Omental fat pad (tissue), 3 donors: ENCODE measurements at regions not wholly inside any gene's neighbourhood (a gene's known extent, or its start where the extent isn't known, plus 50 kb on each side); places are given as distances from the start of the nearest gene placed in this dataset.

Source experiments
- ATAC-seq: fragments of 150-250 bp; one replicate; pipeline ENCODE4 v1.9.1; 2016; ENCODE audit warnings: mild to moderate bottlenecking, moderate library complexity; ENCODE audit not compliant: low FRiP score
- DNase-seq: peaks from one replicate; pipeline ENCODE4 v3.0.0-alpha.2; 2019; ENCODE audit warnings: low spot score
- CTCF ChIP-seq, 3 donors: fragments of 450-650 bp; IDR thresholded peaks; one replicate each; pipeline ENCODE4 v1.5.1; 2016 to 2017; ENCODE audit warnings: antibody characterized with exemption in 3 of 3, mild to moderate bottlenecking in 3 of 3, moderate library complexity in 2 of 3

GRCh38 chr14:22040781-22041125 is 367.1 kb upstream of the OR4E1 start:
- ATAC-seq = no peak
- TF ChIP-seq CTCF (IDR thresholded peaks at IDR 0.05) = no peak
- DNase-seq = no peak

- DNase-seq = no peak
- no peak for ATAC-seq
- TF ChIP-seq CTCF (IDR thresholded peaks at IDR 0.05) = no peak
Measured at GRCh38 chr14:22039938-22040780, 366.5 kb upstream of the OR4E1 start.

GRCh38 chr14:22036541-22037239 is 363.1 kb upstream of the OR4E1 start:
- ATAC-seq = no peak
- no peak for TF ChIP-seq CTCF (IDR thresholded peaks at IDR 0.05)
- DNase-seq = no peak

- no peak for TF ChIP-seq CTCF (IDR thresholded peaks at IDR 0.05)
- DNase-seq (no peak), ATAC-seq (no peak)
Measured at GRCh38 chr14:22026527-22026926, 352.9 kb upstream of the OR4E1 start.

GRCh38 chr14:22025879-22026278 is 352.3 kb upstream of the OR4E1 start:
- ATAC-seq = no peak

GRCh38 chr14:22024137-22024536 is 350.5 kb upstream of the OR4E1 start:
- DNase-seq = no peak
- no peak for TF ChIP-seq CTCF (IDR thresholded peaks at IDR 0.05)
- ATAC-seq = no peak

More at GRCh38 chr14:22025879-22026278, 352.3 kb upstream of the OR4E1 start:
- DNase-seq = no peak
- no peak for TF ChIP-seq CTCF (IDR thresholded peaks at IDR 0.05)

GRCh38 chr14:22018890-22019289 is 345.3 kb upstream of the OR4E1 start:
- no peak for ATAC-seq
- no peak for DNase-seq
- no peak for TF ChIP-seq CTCF (IDR thresholded peaks at IDR 0.05)
